Spleen (tissue), 7 donors: ENCODE measurements at regions not wholly inside any gene's neighbourhood (a gene's known extent, or its start where the extent isn't known, plus 50 kb on each side); places are given as distances from the start of the nearest gene placed in this dataset.

Source experiments
- CTCF ChIP-seq, 11 experiments: fragments of 200-600 bp in 7 of 11; fragments of 450-650 bp in 4 of 11; sonication (generic) in 4 of 11; IDR thresholded peaks in 8 of 11; conservative IDR thresholded peaks in 3 of 11; 1 replicate in 7 of 11; 2 replicates in 4 of 11; pipeline versions ENCODE4 v1.4.0 to v1.8.0; 2016 to 2021; ENCODE audit warnings: antibody characterized with exemption in 11 of 11, inconsistent platforms in 4 of 11, mild to moderate bottlenecking in 1 of 11
- POLR2A ChIP-seq, 3 donors: fragments of 450-650 bp; IDR thresholded peaks; one replicate each; pipeline ENCODE4 v1.5.1; 2017; ENCODE audit warnings: antibody characterized with exemption in 3 of 3, mild to moderate bottlenecking in 1 of 3
- donor health status: DM: no; HTN: no; CAD: no; lungs with moderate emphysema.
- donor health status: DM: no; HTN: no; CAD: no.
- donor health status: DM: no; HTN: no; CAD: no.

GRCh38 chr1:13992489-13993285 is 292.7 kb downstream of the PRDM2 start:
- TF ChIP-seq CTCF (IDR thresholded peaks at IDR 0.05 in 8 of 11, conservative IDR thresholded peaks at IDR 0.05 in 3 of 11) (no peak), POLR2A (IDR thresholded peaks at IDR 0.05) (no peak)
